Neural cell (in vitro differentiated cells): ENCODE measurements at regions not wholly inside any gene's neighbourhood (a gene's known extent, or its start where the extent isn't known, plus 50 kb on each side); places are given as distances from the start of the nearest gene placed in this dataset.

Experiments
- POLR2AphosphoS5 ChIP-seq: IDR thresholded peaks from 2 replicates; pipeline ENCODE4 v1.6.1; 2012
- SMC3 ChIP-seq: fragments of 450-650 bp; conservative IDR thresholded peaks from 2 replicates; pipeline ENCODE4 v1.6.1; 2014; ENCODE audit warnings: antibody characterized with exemption, mild to moderate bottlenecking, moderate library complexity; ENCODE audit not compliant: poor library complexity
- TF ChIP-seq, protein P1 (sequence below): fragments of 450-650 bp; IDR thresholded peaks from 2 replicates; pipeline ENCODE4 v1.5.1; 2014; ENCODE audit warnings: antibody characterized with exemption, mild to moderate bottlenecking, moderate library complexity; ENCODE audit not compliant: poor library complexity, severe bottlenecking

DNA sequence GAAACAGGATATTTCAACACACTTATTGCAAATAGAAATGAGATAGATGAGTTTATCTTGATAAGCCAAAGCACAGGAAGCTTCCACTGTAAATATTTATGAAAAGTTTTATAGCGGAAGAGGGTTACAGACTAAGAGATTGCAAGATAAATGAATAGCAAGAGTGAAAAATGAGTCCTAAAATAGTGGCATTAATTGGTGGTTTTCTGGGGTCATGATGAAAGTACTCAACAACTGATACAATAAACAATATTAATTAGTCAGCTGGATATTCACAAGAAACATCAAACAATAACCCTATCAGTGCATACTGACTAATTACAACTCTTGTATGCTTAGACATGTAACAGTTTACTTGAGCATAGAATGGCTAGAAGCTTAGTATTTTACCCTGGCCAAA, 154.8 kb upstream of the CHODL start:
- TF ChIP-seq, protein P1, sequence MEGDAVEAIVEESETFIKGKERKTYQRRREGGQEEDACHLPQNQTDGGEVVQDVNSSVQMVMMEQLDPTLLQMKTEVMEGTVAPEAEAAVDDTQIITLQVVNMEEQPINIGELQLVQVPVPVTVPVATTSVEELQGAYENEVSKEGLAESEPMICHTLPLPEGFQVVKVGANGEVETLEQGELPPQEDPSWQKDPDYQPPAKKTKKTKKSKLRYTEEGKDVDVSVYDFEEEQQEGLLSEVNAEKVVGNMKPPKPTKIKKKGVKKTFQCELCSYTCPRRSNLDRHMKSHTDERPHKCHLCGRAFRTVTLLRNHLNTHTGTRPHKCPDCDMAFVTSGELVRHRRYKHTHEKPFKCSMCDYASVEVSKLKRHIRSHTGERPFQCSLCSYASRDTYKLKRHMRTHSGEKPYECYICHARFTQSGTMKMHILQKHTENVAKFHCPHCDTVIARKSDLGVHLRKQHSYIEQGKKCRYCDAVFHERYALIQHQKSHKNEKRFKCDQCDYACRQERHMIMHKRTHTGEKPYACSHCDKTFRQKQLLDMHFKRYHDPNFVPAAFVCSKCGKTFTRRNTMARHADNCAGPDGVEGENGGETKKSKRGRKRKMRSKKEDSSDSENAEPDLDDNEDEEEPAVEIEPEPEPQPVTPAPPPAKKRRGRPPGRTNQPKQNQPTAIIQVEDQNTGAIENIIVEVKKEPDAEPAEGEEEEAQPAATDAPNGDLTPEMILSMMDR: no peak
- TF ChIP-seq POLR2AphosphoS5: no peak
- TF ChIP-seq SMC3: no peak
